GM12878 (cell line): ENCODE measurements at regions not wholly inside any gene's neighbourhood (a gene's known extent, or its start where the extent isn't known, plus 50 kb on each side); places are given as distances from the start of the nearest gene placed in this dataset.
A peak's percentile ranks its signal among the peaks of the same experiment; 100 is the strongest.

ENCODE experiments used
- ATAC-seq: fragments of 200-7000 bp; cut with Tn5 transposase; 3 replicates; pipeline ENCODE4 v1.9.1; 2020; ENCODE audit warnings: mild to moderate bottlenecking, moderate library complexity
- BruUV-seq: library from RNA; stranded (reverse); fragments of 400-500 nt; replicated peaks from 2 replicates; lab custom pipeline; 2021; lab: Mats Ljungman, UMichigan
- CTCF ChIA-PET: fragments of 300-600 bp; sonication (Branson Sonifier 250); formaldehyde crosslinking; extraction: SDS; loops from one replicate; lab custom pipeline; 2021; ENCODE audit warnings: inconsistent platforms; lab: Yijun Ruan, JAX
- POLR2A ChIA-PET: fragments of 350-600 bp; formaldehyde crosslinking; extraction: SDS; loops from one replicate; lab custom pipeline; 2021; ENCODE audit warnings: inconsistent platforms; lab: Charles Lee
- RAD21 ChIA-PET: fragments of 300-600 bp; sonication (Branson Sonifier 250); formaldehyde crosslinking; loops from one replicate; lab custom pipeline; 2023; ENCODE audit warnings: antibody characterized with exemption; ENCODE audit not compliant: unreplicated experiment; lab: Charles Lee
- SMC1A ChIA-PET: fragments of 300-600 bp; sonication (Branson Sonifier 250); formaldehyde crosslinking; loops from one replicate; lab custom pipeline; 2023; ENCODE audit not compliant: unreplicated experiment, uncharacterized antibody; lab: Charles Lee
- DNase-seq: peaks from one replicate; pipeline ENCODE4 v3.0.0-alpha.2; 2011; ENCODE audit warnings: low read depth, low spot score
- FAIRE-seq: peaks from 3 replicates; lab custom pipeline; 2011; peaks lifted over from hg19 to GRCh38; lab: Jason Lieb, UNC
- H2AFZ ChIP-seq: 2 replicates; pipeline ENCODE4 v1.6.0; 2011; ENCODE audit warnings: low read depth, low read length, control low read depth; ENCODE audit not compliant: control insufficient read depth
- H3K27ac ChIP-seq: 2 replicates; pipeline ENCODE4 v1.5.1; 2011; ENCODE audit warnings: control low read depth; ENCODE audit not compliant: control insufficient read depth, insufficient read depth
- H3K27me3 ChIP-seq, 2 experiments: replicated peaks in 1 of 2; 2 replicates each; pipeline versions ENCODE4 v1.6.0 to v1.6.1; 2011; ENCODE audit warnings: low read length in 1 of 2; ENCODE audit not compliant: control insufficient read depth in 2 of 2, insufficient read depth in 2 of 2
- H3K36me3 ChIP-seq, 2 experiments: 2 replicates each; pipeline ENCODE4 v1.5.1; 2011; ENCODE audit warnings: low read length in 1 of 2; ENCODE audit not compliant: control insufficient read depth in 2 of 2, insufficient read depth in 2 of 2
- H3K4me1 ChIP-seq: 2 replicates; pipeline ENCODE4 v1.6.1; 2011; ENCODE audit warnings: mild to moderate bottlenecking, low read length, moderate library complexity, mixed read lengths; ENCODE audit not compliant: control insufficient read depth, insufficient read depth
- H3K4me2 ChIP-seq: 2 replicates; pipeline ENCODE4 v1.6.0; 2011; ENCODE audit warnings: control low read depth; ENCODE audit not compliant: control insufficient read depth, insufficient read depth
- H3K4me3 ChIP-seq: fragments of 200-600 bp; sonication (generic); 2 replicates; pipeline ENCODE4 v1.5.1; 2016
- H3K79me2 ChIP-seq: 2 replicates; pipeline ENCODE4 v1.6.0; 2011; ENCODE audit warnings: low read length; ENCODE audit not compliant: control insufficient read depth, insufficient read depth
- H3K9ac ChIP-seq: 2 replicates; pipeline ENCODE4 v1.8.0; 2011; ENCODE audit warnings: low read length, control low read depth, mixed read lengths; ENCODE audit not compliant: control insufficient read depth, insufficient read depth
- H3K9me3 ChIP-seq: replicated peaks from 3 replicates; pipeline ENCODE4 v1.5.1; 2011; ENCODE audit warnings: mild to moderate bottlenecking, low read length; ENCODE audit not compliant: control insufficient read depth, insufficient read depth
- H4K20me1 ChIP-seq: 2 replicates; pipeline ENCODE4 v1.6.0; 2011; ENCODE audit not compliant: control insufficient read depth, insufficient read depth
- ATF7 ChIP-seq: fragments of 450-650 bp; IDR thresholded peaks from 2 replicates; pipeline ENCODE4 v1.6.1; 2016; ENCODE audit warnings: low read depth, mild to moderate bottlenecking
- CBX5 ChIP-seq: sonication (generic); IDR thresholded peaks from 2 replicates; pipeline ENCODE4 v1.6.1; 2016; ENCODE audit warnings: low read depth, moderate library complexity, mild to moderate bottlenecking, inconsistent platforms
- CHD2 ChIP-seq: IDR thresholded peaks from 2 replicates; pipeline ENCODE4 v1.6.1; 2011; ENCODE audit warnings: low read depth, low read length, improper control_type of control experiment, borderline replicate concordance
- CHD4 ChIP-seq: fragments of 200-600 bp; sonication (generic); IDR thresholded peaks from 2 replicates; pipeline ENCODE4 v1.6.1; 2016; ENCODE audit warnings: mild to moderate bottlenecking
- EED ChIP-seq: sonication (generic); IDR thresholded peaks from 2 replicates; pipeline ENCODE4 v1.6.1; 2016; ENCODE audit warnings: antibody characterized with exemption, low read depth
- EZH2 ChIP-seq: IDR thresholded peaks from 2 replicates; pipeline ENCODE4 v1.6.1; 2012; ENCODE audit warnings: low read depth, mild to moderate bottlenecking, control low read depth, inconsistent platforms, low read length, borderline replicate concordance; ENCODE audit not compliant: control insufficient read depth
- GABPA ChIP-seq: IDR thresholded peaks from 2 replicates; pipeline ENCODE4 v1.6.1; 2014; ENCODE audit warnings: antibody characterized with exemption, low read depth, mild to moderate bottlenecking, inconsistent platforms
- NFXL1 ChIP-seq: fragments of 450-650 bp; IDR thresholded peaks from 2 replicates; pipeline ENCODE4 v1.6.1; 2017; ENCODE audit warnings: antibody characterized with exemption, mild to moderate bottlenecking, borderline replicate concordance
- TARDBP ChIP-seq: IDR thresholded peaks from 2 replicates; pipeline ENCODE4 v1.6.1; 2016; ENCODE audit warnings: borderline replicate concordance
- ZNF217 ChIP-seq: fragments of 450-650 bp; IDR thresholded peaks from 2 replicates; pipeline ENCODE4 v1.6.1; 2017; ENCODE audit warnings: antibody characterized with exemption, mild to moderate bottlenecking
- WGBS: methylation state at CpG from one replicate; pipeline ENCODE4 v1.1.6; 2016; ENCODE audit warnings: low lambda C conversion rate; ENCODE audit not compliant: insufficient replicate concordance, insufficient coverage; ENCODE audit errors: missing lambda C conversion rate; 5-methylcytosine and 5-hydroxymethylcytosine counted together
- in situ Hi-C: fragments of 300-500 bp; cut with MboI; formaldehyde crosslinking; loops from 9 replicates; pipeline ENCODE4 v1.14.3; 2018; ENCODE audit warnings: mixed read lengths
- intact Hi-C: fragments of 100-400 bp; cut with micrococcal nuclease; formaldehyde crosslinking; loops from one replicate; pipeline ENCODE4 v1.14.2; 2022; ENCODE audit not compliant: unreplicated experiment

DNA sequence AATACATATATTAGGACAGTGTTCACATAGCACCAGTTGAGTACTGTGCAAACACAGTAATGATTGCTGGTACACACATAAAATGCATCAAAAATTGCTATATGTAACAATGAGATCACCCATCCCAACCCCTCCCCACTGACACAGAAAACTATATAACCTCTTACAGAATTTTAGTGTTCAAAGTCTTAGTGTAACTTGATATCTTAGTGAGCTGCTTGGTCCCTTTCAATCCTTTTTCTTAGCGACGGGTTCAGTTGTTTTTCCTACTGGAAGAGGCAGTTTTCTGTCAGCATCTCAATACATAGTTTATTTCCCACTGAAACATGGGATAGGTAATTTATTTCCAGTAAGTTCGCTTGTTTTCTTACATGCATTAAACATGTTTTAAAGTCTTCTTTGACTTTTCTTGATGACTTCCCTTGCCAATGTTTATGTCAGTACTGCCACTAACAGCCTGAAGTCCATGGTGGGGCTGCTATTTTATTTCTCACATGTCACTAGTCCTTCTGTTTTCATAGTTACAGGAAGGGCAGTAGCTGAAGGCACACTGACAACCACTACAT is 96.4 kb upstream of the FOXC1 start:
- Histone ChIP-seq H3K79me2 (no peaks in the 10 kb centered on the region), H3K4me1 (no peaks in the 10 kb centered on the region), H4K20me1 (no peaks in the 10 kb centered on the region), H3K4me2 (no peak overlapping the region), H3K9ac (no peak overlapping the region), H3K4me3 (no peak overlapping the region), H3K36me3 (no peaks in the 10 kb centered on the region), H3K27me3 (no peaks in the 10 kb centered on the region), H2AFZ (no peak overlapping the region), H3K27ac (no peak overlapping the region), H3K9me3 (no peaks in the 10 kb centered on the region; the same call in 1 of the 3 replicates)
- BruUV-seq: no TSS peak
- intact Hi-C loops: no loop called here
- ChIA-PET CTCF (interaction anchor here (1.2 kb wide), 1 partner anchor 83 kb away, joined by 3 read pairs; no protein-coding TSS in a partner anchor), RAD21 (no interaction called here), SMC1A (interaction anchor here (1.5 kb wide), 1 partner anchor 28 kb away, joined by 4 read pairs; no protein-coding TSS in a partner anchor), POLR2A (no interaction called here)
- DNase-seq: no peak
- no peak for ATAC-seq
- in situ Hi-C loops: no loop called here
- no peak for FAIRE-seq
- WGBS: 66% methylated on average over 3 of the region's 3 CpGs
- TF ChIP-seq ZNF217: no peak
- TF ChIP-seq EED: no peak
- no peak for TF ChIP-seq NFXL1
- TF ChIP-seq GABPA: no peak
- TF ChIP-seq CBX5: no peak
- TF ChIP-seq CHD4: no peak

DNA sequence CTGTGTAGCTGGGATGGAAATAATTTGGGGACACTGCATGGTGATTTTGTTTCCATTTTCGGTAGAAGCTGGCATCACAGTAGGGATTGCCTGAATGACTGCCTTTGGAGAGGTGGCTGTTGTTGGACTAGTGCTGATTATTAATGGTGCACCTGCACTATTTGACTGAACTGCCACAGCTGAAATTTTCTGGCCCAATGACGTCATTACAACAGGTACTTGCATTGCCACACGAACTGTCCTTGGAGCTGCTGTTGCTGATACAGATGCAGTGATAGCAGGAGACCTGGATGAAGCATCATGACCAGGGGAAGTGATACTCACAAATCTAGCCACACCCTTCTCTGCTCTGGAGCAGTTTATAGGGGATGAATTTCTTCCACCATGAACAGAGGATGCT is 95.6 kb upstream of the FOXC1 start:
- H3K4me1 ChIP-seq: no peaks in the 10 kb centered on the region
- no peak overlapping the region for H2AFZ ChIP-seq
- no peaks in the 10 kb centered on the region for H3K79me2 ChIP-seq
- ChIA-PET POLR2A (no interaction called here), RAD21 (no interaction called here), CTCF (interaction anchor here (1.6 to 1.8 kb wide), 2 partner anchors 38 to 78 kb away, joined by 5 to 6 read pairs; no protein-coding TSS in a partner anchor), SMC1A (interaction anchor here (1.3 to 1.5 kb wide), 2 partner anchors 29 to 33 kb away, joined by 3 to 4 read pairs; no protein-coding TSS in a partner anchor)
- FAIRE-seq (no peak), ATAC-seq (no peak), DNase-seq (no peak)
- no peak overlapping the region for H3K9ac ChIP-seq
- H3K9me3 ChIP-seq: no peaks in the 10 kb centered on the region; the same call in 1 of the 3 replicates
- 32% methylated on average over 3 of the region's 3 CpGs for WGBS
- no peak overlapping the region for H3K4me2 ChIP-seq
- H3K4me3 ChIP-seq: no peak overlapping the region
- no TSS peak for BruUV-seq
- no peaks in the 10 kb centered on the region for H3K36me3 ChIP-seq
- H3K27ac ChIP-seq: no peak overlapping the region
- in situ Hi-C loops: no loop called here
- no peaks in the 10 kb centered on the region for H3K27me3 ChIP-seq
- H4K20me1 ChIP-seq: no peaks in the 10 kb centered on the region
- no peak for TF ChIP-seq TARDBP
- peak; percentile 57 for TF ChIP-seq ATF7
- TF ChIP-seq CHD2: no peak
- no peak for TF ChIP-seq EZH2
- intact Hi-C loops: no loop called here
